Neuronal stem cell (in vitro differentiated cells): ENCODE measurements at regions not wholly inside any gene's neighbourhood (a gene's known extent, or its start where the extent isn't known, plus 50 kb on each side); places are given as distances from the start of the nearest gene placed in this dataset.
"Not testable (repeated sequence)": the region's sequence is repeated elsewhere in the genome, so short reads cannot be mapped to it uniquely, and the experiment has no call there.

Experiments used
- DNase-seq: peaks from one replicate; pipeline ENCODE4 v3.0.0-alpha.2; 2013; ENCODE audit warnings: low spot score
- H2AFZ ChIP-seq: one replicate; pipeline ENCODE4 v1.6.1; 2013; ENCODE audit warnings: mild to moderate bottlenecking, low read length, inconsistent platforms
- H2AK5ac ChIP-seq: 2 replicates; pipeline ENCODE4 v1.6.1; 2013; ENCODE audit warnings: low read depth, mild to moderate bottlenecking, inconsistent platforms, low read length, moderate library complexity, mixed read lengths
- H2BK120ac ChIP-seq: 2 replicates; pipeline ENCODE4 v1.6.1; 2013; ENCODE audit warnings: low read depth, mild to moderate bottlenecking, inconsistent platforms, low read length, moderate library complexity, mixed read lengths
- H2BK12ac ChIP-seq: one replicate; pipeline ENCODE4 v1.6.1; 2013; ENCODE audit warnings: low read length, inconsistent platforms
- H2BK15ac ChIP-seq: 2 replicates; pipeline ENCODE4 v1.6.1; 2013; ENCODE audit warnings: mild to moderate bottlenecking, low read length, inconsistent platforms, mixed read lengths
- H2BK5ac ChIP-seq: one replicate; pipeline ENCODE4 v1.6.1; 2013; ENCODE audit warnings: inconsistent platforms, mild to moderate bottlenecking, low read length, moderate library complexity
- H3K14ac ChIP-seq: one replicate; pipeline ENCODE4 v1.6.1; 2013; ENCODE audit warnings: low read length, inconsistent platforms
- H3K18ac ChIP-seq: 2 replicates; pipeline ENCODE4 v1.6.1; 2013; ENCODE audit warnings: low read length, inconsistent platforms
- H3K23ac ChIP-seq: 2 replicates; pipeline ENCODE4 v1.6.1; 2013; ENCODE audit warnings: low read depth, mild to moderate bottlenecking, mixed read lengths, low read length, inconsistent platforms; ENCODE audit not compliant: poor library complexity
- H3K27ac ChIP-seq: replicated peaks from 3 replicates; pipeline ENCODE4 v1.5.1; 2013; ENCODE audit warnings: low read length, inconsistent platforms
- H3K27me3 ChIP-seq, 3 experiments: 2 replicates each; pipeline ENCODE4 v1.6.1; 2013; ENCODE audit warnings: low read length in 3 of 3, mild to moderate bottlenecking in 2 of 3, inconsistent platforms in 1 of 3, low read depth in 1 of 3, mixed read lengths in 1 of 3, moderate library complexity in 1 of 3; ENCODE audit not compliant: control insufficient read depth in 3 of 3, insufficient read depth in 3 of 3
- H3K36me3 ChIP-seq, 2 donors: replicated peaks in 1 of 2; 2 replicates each; pipeline ENCODE4 v1.6.1; 2013; ENCODE audit warnings: low read length in 2 of 2; ENCODE audit not compliant: control insufficient read depth in 2 of 2, insufficient read depth in 2 of 2
- H3K4ac ChIP-seq: 2 replicates; pipeline ENCODE4 v1.6.1; 2013; ENCODE audit warnings: inconsistent platforms, mild to moderate bottlenecking, low read length, moderate library complexity
- H3K4me1 ChIP-seq, 2 donors: 1 replicate in 1 of 2; 2 replicates in 1 of 2; pipeline ENCODE4 v1.6.1; 2013; ENCODE audit warnings: low read length in 2 of 2, low read depth in 1 of 2; ENCODE audit not compliant: control insufficient read depth in 2 of 2, insufficient read depth in 1 of 2
- H3K4me2 ChIP-seq: one replicate; pipeline ENCODE4 v1.6.1; 2013; ENCODE audit warnings: mild to moderate bottlenecking, low read length, inconsistent platforms; ENCODE audit not compliant: insufficient read depth, poor library complexity, severe bottlenecking
- H3K4me3 ChIP-seq, 2 donors: 2 replicates each; pipeline ENCODE4 v1.5.1; 2013; ENCODE audit warnings: low read length in 2 of 2, mild to moderate bottlenecking in 2 of 2, inconsistent platforms in 1 of 2, moderate library complexity in 1 of 2
- H3K79me1 ChIP-seq: one replicate; pipeline ENCODE4 v1.6.1; 2013; ENCODE audit warnings: low read depth, mild to moderate bottlenecking, inconsistent platforms, low read length, moderate library complexity
- H3K9ac ChIP-seq: one replicate; pipeline ENCODE4 v1.6.1; 2013; ENCODE audit warnings: mild to moderate bottlenecking, low read depth, low read length, inconsistent platforms; ENCODE audit not compliant: poor library complexity
- H3K9me3 ChIP-seq, 2 donors: replicated peaks in 1 of 2; 2 replicates each; pipeline versions ENCODE3 to v1.6.1; 2013; ENCODE audit warnings: low read length in 2 of 2, mild to moderate bottlenecking in 2 of 2, inconsistent platforms in 1 of 2, low read depth in 1 of 2, mixed read lengths in 1 of 2, moderate library complexity in 1 of 2; ENCODE audit not compliant: control insufficient read depth in 2 of 2, insufficient read depth in 1 of 2
- H4K8ac ChIP-seq: one replicate; pipeline ENCODE4 v1.6.1; 2013; ENCODE audit warnings: low read depth, mild to moderate bottlenecking, inconsistent platforms, low read length, moderate library complexity
- H4K91ac ChIP-seq: one replicate; pipeline ENCODE4 v1.6.1; 2013; ENCODE audit warnings: low read length, low read depth, mild to moderate bottlenecking, inconsistent platforms; ENCODE audit not compliant: poor library complexity
- WGBS, 2 donors: extraction: QIAGEN DNeasy Blood & Tissue Kit; methylation state at CpG; one replicate each; pipeline ENCODE4 v1.1.7; 2013; ENCODE audit warnings: missing lambda C conversion rate in 2 of 2, mixed read lengths in 1 of 2; ENCODE audit not compliant: insufficient read length in 2 of 2, insufficient replicate concordance in 1 of 2; ENCODE audit errors: extremely low coverage in 2 of 2; 5-methylcytosine and 5-hydroxymethylcytosine counted together

DNA sequence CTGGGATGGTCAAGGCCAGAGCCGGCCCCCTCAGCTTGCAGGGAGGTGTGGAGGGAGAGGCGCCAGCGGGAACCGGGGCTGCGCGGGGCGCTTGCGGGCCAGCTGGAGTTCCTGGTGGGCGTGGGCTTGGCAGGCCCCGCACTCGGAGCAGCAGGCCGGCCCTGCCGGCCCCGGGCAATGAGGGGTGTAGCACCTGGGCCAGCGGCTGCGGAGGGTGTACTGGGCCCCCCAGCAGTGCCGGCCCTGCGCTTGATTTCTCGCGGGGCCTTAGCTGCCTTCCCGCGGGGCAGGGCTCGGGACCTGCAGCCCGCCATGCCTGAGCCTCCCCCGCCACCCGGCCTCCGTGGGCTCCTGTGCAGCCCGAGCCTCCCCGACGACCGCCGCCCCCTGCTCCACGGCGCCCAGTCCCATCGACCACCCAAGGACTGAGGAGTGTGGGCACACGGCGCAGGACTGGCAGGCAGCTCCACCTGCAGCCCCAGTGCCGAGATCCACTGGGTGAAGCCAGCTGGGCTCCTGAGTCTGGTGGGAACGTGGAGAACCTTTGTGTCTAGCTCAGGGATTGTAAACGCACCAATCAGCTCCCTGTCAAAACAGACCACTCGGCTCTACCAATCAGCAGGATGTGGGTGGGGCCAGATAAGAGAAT is 489.3 kb upstream of the COBL start:
- H3K4me1 ChIP-seq, H3K9ac ChIP-seq, H3K9me3 ChIP-seq, H3K79me1 ChIP-seq, H2BK15ac ChIP-seq, H3K27ac ChIP-seq, H2BK5ac ChIP-seq, H3K4ac ChIP-seq, H3K23ac ChIP-seq, H3K18ac ChIP-seq, DNase-seq, H3K4me3 ChIP-seq, H3K4me2 ChIP-seq, H2BK120ac ChIP-seq, H2BK12ac ChIP-seq, H4K8ac ChIP-seq, H4K91ac ChIP-seq, H3K14ac ChIP-seq, H2AFZ ChIP-seq, H3K27me3 ChIP-seq, H2AK5ac ChIP-seq, H3K36me3 ChIP-seq: not testable (repeated sequence)
- WGBS, 2 donors, result no CpG with 5 or more reads among the region's 41 CpGs

DNA sequence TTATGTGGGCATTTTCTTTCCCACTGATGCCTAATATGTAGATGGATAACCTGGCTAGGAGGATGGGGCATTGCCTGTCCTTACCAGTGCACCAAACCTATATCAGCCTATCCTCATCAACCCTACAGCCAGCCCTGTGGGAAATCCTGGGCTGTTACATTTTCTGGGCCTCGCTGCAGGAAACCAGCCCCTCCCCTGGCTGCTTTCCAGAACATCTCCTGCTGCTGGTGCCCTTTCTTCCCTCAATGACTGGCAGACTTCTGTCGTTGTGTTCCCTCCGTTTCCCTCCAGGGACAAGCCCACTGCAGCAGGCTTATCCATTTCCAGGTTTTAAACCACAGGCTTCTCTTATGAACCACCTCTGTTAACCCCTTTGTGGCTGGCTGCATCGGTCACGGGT is 486.1 kb upstream of the COBL start:
- no peak overlapping the region for H4K8ac ChIP-seq
- H3K9ac ChIP-seq, result no peak overlapping the region
- WGBS, 2 donors, result no CpG with 5 or more reads among the region's 5 CpGs
- no peak overlapping the region for H3K27ac ChIP-seq
- no peaks in the 10 kb centered on the region for H3K9me3 ChIP-seq
- H3K4me3 ChIP-seq, result no peak overlapping the region
- no peaks in the 10 kb centered on the region for H3K36me3 ChIP-seq
- DNase-seq, result no peak
- peak overlapping the region; percentile 53 for H2AFZ ChIP-seq
- no peak overlapping the region for H2BK15ac ChIP-seq
- no peak overlapping the region for H4K91ac ChIP-seq
- H2BK5ac ChIP-seq, result no peak overlapping the region
- H3K27me3 ChIP-seq, result no peaks in the 10 kb centered on the region
- H2AK5ac ChIP-seq, result no peak overlapping the region
- no peak overlapping the region for H2BK12ac ChIP-seq
- H3K4ac ChIP-seq, result no peak overlapping the region
- H3K18ac ChIP-seq, result no peak overlapping the region
- H3K23ac ChIP-seq, result no peak overlapping the region
- no peak overlapping the region for H3K14ac ChIP-seq
- H3K4me2 ChIP-seq, result no peak overlapping the region
- no peaks in the 10 kb centered on the region for H3K79me1 ChIP-seq
- no peak overlapping the region for H2BK120ac ChIP-seq
- H3K4me1 ChIP-seq, result peaks cover 0 to 6% of the 10 kb centered on the region in 2 donors

DNA sequence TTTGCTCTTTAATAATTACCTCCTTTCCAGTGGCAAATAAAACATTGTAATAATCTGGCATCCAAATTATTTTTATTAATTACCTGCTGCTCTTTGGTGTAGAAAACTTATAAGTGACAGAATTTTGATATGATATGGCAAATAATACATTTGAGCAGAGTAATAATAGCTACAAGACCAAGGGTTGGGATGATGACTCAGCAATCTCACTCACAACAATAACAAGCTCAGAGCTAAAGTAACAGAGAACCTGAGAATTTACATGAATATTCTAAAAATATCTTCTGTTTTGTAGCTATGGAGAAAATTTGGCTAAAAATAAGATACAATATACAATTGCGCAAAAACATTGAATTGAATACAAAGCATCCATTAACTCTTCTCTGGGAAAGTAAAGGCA is 480.8 kb upstream of the COBL start:
- Histone ChIP-seq H4K91ac (no peak overlapping the region), H3K9ac (no peak overlapping the region), H3K14ac (no peak overlapping the region), H2BK120ac (no peak overlapping the region), H2BK5ac (no peak overlapping the region), H3K23ac (no peak overlapping the region), H3K27ac (no peak overlapping the region), H4K8ac (no peak overlapping the region), H3K36me3 (no peaks in the 10 kb centered on the region), H2BK12ac (no peak overlapping the region), H3K27me3 (no peaks in the 10 kb centered on the region), H3K4me1 (peaks cover 0 to 4% of the 10 kb centered on the region in 2 donors), H3K4me3 (no peak overlapping the region), H3K4me2 (no peak overlapping the region), H2AK5ac (no peak overlapping the region), H2AFZ (no peak overlapping the region), H3K4ac (no peak overlapping the region), H2BK15ac (no peak overlapping the region), H3K9me3 (no peaks in the 10 kb centered on the region), H3K79me1 (no peaks in the 10 kb centered on the region), H3K18ac (no peak overlapping the region)
- no peak for DNase-seq
- no CpG with 5 or more reads among the region's 1 CpG for WGBS, 2 donors

DNA sequence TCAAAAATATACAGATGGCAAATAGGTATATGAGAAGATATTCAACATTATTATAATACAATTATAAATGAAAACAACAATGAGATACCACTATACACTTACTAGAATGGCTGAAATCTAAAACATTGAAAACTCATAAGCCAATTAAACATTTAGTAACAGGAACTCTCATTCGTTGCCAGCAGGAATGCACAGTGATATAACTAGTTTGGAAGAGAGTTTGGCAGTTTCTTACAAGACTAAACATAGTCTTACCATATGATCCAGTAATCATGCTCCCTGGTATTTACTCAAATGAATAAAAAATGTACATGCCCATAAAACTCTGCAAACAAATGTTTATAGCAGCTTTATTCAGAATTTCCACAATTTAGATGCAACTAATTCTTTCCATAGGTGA is 476.2 kb upstream of the COBL start:
- H3K18ac ChIP-seq, result no peak overlapping the region
- no peak overlapping the region for H2BK5ac ChIP-seq
- H3K4me3 ChIP-seq, result no peak overlapping the region
- no peak overlapping the region for H2AFZ ChIP-seq
- no peak overlapping the region for H2BK15ac ChIP-seq
- H3K27ac ChIP-seq, result no peak overlapping the region
- no peaks in the 10 kb centered on the region for H3K79me1 ChIP-seq
- no peak overlapping the region for H3K14ac ChIP-seq
- H3K36me3 ChIP-seq, result no peaks in the 10 kb centered on the region
- no peak overlapping the region for H3K9ac ChIP-seq
- no peak overlapping the region for H2BK12ac ChIP-seq
- H3K27me3 ChIP-seq, result no peaks in the 10 kb centered on the region
- no CpG with 5 or more reads among the region's 1 CpG for WGBS, 2 donors
- no peak overlapping the region for H2AK5ac ChIP-seq
- DNase-seq, result no peak
- H3K4me2 ChIP-seq, result no peak overlapping the region
- no peaks in the 10 kb centered on the region for H3K9me3 ChIP-seq
- no peak overlapping the region for H3K23ac ChIP-seq
- H2BK120ac ChIP-seq, result no peak overlapping the region
- H4K8ac ChIP-seq, result no peak overlapping the region
- no peaks in the 10 kb centered on the region for H3K4me1 ChIP-seq
- no peak overlapping the region for H4K91ac ChIP-seq
- H3K4ac ChIP-seq, result no peak overlapping the region
